B cell (primary cell): ENCODE measurements at regions not wholly inside any gene's neighbourhood (a gene's known extent, or its start where the extent isn't known, plus 50 kb on each side); places are given as distances from the start of the nearest gene placed in this dataset.

Experiments used
- ATAC-seq: fragments of 200-7000 bp; cut with Tn5 transposase; one replicate; pipeline ENCODE4 v1.10.0; 2021; ENCODE audit warnings: low read depth, mild to moderate bottlenecking, moderate number of reproducible peaks, moderate library complexity
- CTCF ChIA-PET: fragments of 350-600 bp; sonication (Branson Sonifier 250); formaldehyde crosslinking; loops from one replicate; lab custom pipeline; 2021; ENCODE audit warnings: antibody characterized with exemption, inconsistent platforms; lab: Charles Lee
- POLR2A ChIA-PET: fragments of 350-600 bp; sonication (Branson Sonifier 250); formaldehyde crosslinking; loops from one replicate; lab custom pipeline; 2021; ENCODE audit warnings: antibody characterized with exemption; lab: Charles Lee
- DNase-seq: peaks from one replicate; pipeline ENCODE4 v3.0.0; 2013
- H2AFZ ChIP-seq: 2 replicates; pipeline ENCODE4 v1.6.1; 2012; ENCODE audit warnings: mild to moderate bottlenecking, low read depth, low read length; ENCODE audit not compliant: insufficient read depth, poor library complexity, severe bottlenecking
- H3K27ac ChIP-seq, 2 donors: 1 replicate in 1 of 2; 2 replicates in 1 of 2; pipeline ENCODE4 v1.5.1; 2012 to 2013; ENCODE audit warnings: low read length in 2 of 2, mild to moderate bottlenecking in 2 of 2, moderate library complexity in 1 of 2
- H3K27me3 ChIP-seq, 4 experiments: fragments of 200-600 bp in 1 of 4; sonication (generic) in 1 of 4; replicated peaks in 1 of 4; 1 replicate in 2 of 4; 2 replicates in 2 of 4; pipeline versions ENCODE4 v1.6.1 to v1.7.0; 2013 to 2016; ENCODE audit warnings: low read length in 3 of 4, mild to moderate bottlenecking in 2 of 4, mixed read lengths in 1 of 4, moderate library complexity in 1 of 4; ENCODE audit not compliant: insufficient read depth in 4 of 4, control insufficient read depth in 3 of 4; ENCODE audit errors: control extremely low read depth in 1 of 4
- H3K36me3 ChIP-seq, 2 experiments: replicated peaks in 1 of 2; 1 replicate in 1 of 2; 2 replicates in 1 of 2; pipeline versions ENCODE4 v1.6.1 to v1.7.1; 2013; ENCODE audit warnings: low read length in 1 of 2; ENCODE audit not compliant: insufficient read depth in 2 of 2, control insufficient read depth in 1 of 2; ENCODE audit errors: control extremely low read depth in 1 of 2, extremely low read depth in 1 of 2
- H3K4me1 ChIP-seq, 2 donors: fragments of 200-600 bp in 1 of 2; sonication (generic) in 1 of 2; 1 replicate in 1 of 2; 2 replicates in 1 of 2; pipeline versions ENCODE4 v1.5.1 to v1.6.1; 2013 to 2017; ENCODE audit warnings: low read length in 2 of 2; ENCODE audit not compliant: control insufficient read depth in 2 of 2, insufficient read depth in 2 of 2
- H3K4me2 ChIP-seq: replicated peaks from 2 replicates; pipeline ENCODE3; 2012; ENCODE audit warnings: mild to moderate bottlenecking, low read depth, low read length; ENCODE audit not compliant: poor library complexity, severe bottlenecking
- H3K4me3 ChIP-seq, 5 experiments: fragments of 200-600 bp in 1 of 5; sonication (generic) in 1 of 5; 1 replicate in 3 of 5; 2 replicates in 2 of 5; pipeline versions ENCODE4 v1.5.1 to v1.7.0; 2011 to 2016; ENCODE audit warnings: low read length in 4 of 5, mild to moderate bottlenecking in 4 of 5, low read depth in 2 of 5, control low read depth in 1 of 5, moderate library complexity in 1 of 5; ENCODE audit not compliant: insufficient read depth in 1 of 5; ENCODE audit errors: control extremely low read depth in 1 of 5, extremely low read depth in 1 of 5
- H3K79me2 ChIP-seq: fragments of 200-600 bp; sonication (generic); one replicate; pipeline ENCODE4 v1.6.0; 2016; ENCODE audit warnings: low read length; ENCODE audit not compliant: control insufficient read depth, insufficient read depth
- H3K9ac ChIP-seq: fragments of 200-600 bp; sonication (generic); 2 replicates; pipeline ENCODE4 v1.6.1; 2017; ENCODE audit warnings: mild to moderate bottlenecking, low read length, moderate library complexity
- H3K9me3 ChIP-seq, 3 donors: one replicate each; pipeline versions ENCODE4 v1.6.1 to v1.7.1; 2013; ENCODE audit warnings: low read length in 2 of 3; ENCODE audit not compliant: control insufficient read depth in 2 of 3, insufficient read depth in 1 of 3; ENCODE audit errors: control extremely low read depth in 1 of 3
- H4K20me1 ChIP-seq: 2 replicates; pipeline ENCODE4 v1.6.0; 2012; ENCODE audit warnings: mild to moderate bottlenecking, low read length; ENCODE audit not compliant: insufficient read depth, control insufficient read depth, poor library complexity, severe bottlenecking
- H3K27ac Mint-ChIP-seq: one replicate; pipeline ENCODE4 v1.8.0; 2021; ENCODE audit warnings: mixed read lengths
- H3K27me3 Mint-ChIP-seq: one replicate; pipeline ENCODE4 v1.8.0; 2021; ENCODE audit warnings: mixed read lengths
- H3K4me1 Mint-ChIP-seq: one replicate; pipeline ENCODE4 v1.8.0; 2021; ENCODE audit warnings: mixed read lengths
- H3K4me3 Mint-ChIP-seq: one replicate; pipeline ENCODE4 v1.8.0; 2021; ENCODE audit warnings: mixed read lengths
- H3K9me3 Mint-ChIP-seq: one replicate; pipeline ENCODE4 v1.8.0; 2022; ENCODE audit warnings: mixed read lengths; ENCODE audit not compliant: insufficient read depth
- EZH2 ChIP-seq: IDR thresholded peaks from 2 replicates; pipeline ENCODE4 v1.6.1; 2012; ENCODE audit warnings: borderline replicate concordance, low read depth, mild to moderate bottlenecking, moderate library complexity, low read length; ENCODE audit not compliant: insufficient read depth, poor library complexity, severe bottlenecking
- WGBS: methylation state at CpG from one replicate; pipeline ENCODE4 v1.1.5; 2013; ENCODE audit warnings: missing lambda C conversion rate; ENCODE audit not compliant: insufficient coverage; 5-methylcytosine and 5-hydroxymethylcytosine counted together
- intact Hi-C: fragments of 100-400 bp; cut with micrococcal nuclease; formaldehyde crosslinking; loops from one replicate; pipeline ENCODE4 v1.10.0; 2022
- TF ChIP-seq, protein P1 (sequence below): fragments of 200-600 bp; IDR thresholded peaks from one replicate; pipeline ENCODE4 v1.8.0; 2022; ENCODE audit warnings: antibody characterized with exemption, mild to moderate bottlenecking

DNA sequence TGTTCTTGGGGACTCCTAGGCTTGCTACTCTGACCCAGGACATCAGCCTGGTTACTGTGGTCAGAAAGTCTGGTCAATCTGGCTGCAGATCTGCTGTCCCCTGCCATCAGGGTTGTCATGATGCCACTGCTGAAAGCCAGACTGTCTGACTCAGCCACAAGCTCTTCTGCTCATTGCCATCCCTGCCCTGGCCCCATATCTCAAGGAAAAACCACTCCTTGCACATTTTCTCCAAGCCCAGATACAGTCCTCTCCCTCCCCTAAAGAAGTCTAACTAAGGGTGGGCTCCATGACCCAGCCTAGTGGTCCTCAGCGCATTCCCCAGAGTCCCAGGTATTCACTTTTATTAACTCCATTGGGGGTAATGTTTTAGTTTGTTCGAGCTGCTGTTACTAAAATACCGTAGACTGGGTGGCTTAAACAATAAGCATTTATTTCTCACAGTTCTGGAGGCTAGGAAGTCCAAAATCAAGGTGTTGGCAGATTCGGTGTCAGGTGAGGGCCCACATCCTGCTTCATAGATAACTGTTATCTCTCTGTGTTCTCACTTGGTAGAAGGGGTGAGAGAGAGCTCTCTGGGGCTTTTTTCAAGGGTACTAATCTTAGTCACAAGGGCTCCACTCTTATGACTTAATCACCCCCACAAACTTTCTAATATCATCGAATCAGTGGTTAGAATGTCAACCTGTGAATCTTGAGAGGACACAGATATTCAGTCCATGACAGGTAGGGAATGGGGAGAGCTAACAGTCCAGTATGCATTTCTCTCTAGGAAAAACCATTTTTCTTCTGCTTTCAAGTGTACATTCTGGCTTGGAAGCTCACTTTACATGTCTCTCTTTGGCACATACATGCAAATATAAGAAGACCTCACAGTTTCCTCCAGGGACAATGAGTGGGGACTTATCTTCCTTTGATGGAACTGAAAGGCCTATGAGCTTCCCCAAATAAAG, 94.8 kb upstream of the CXCR4 start:
- Mint-ChIP-seq H3K4me1 (peaks cover 96% of the 10 kb centered on the region), H3K27ac (peak overlapping the region; percentile 81), H3K9me3 (peaks cover 8% of the 10 kb centered on the region), H3K4me3 (peak overlapping the region; percentile 74), H3K27me3 (no peaks in the 10 kb centered on the region)
- DNase-seq (peak; percentile 81), ATAC-seq (peak; percentile 74)
- H3K9ac ChIP-seq = no peak overlapping the region
- no CpG with 5 or more reads among the region's 5 CpGs for WGBS
- H4K20me1 ChIP-seq = no peaks in the 10 kb centered on the region
- H3K27ac ChIP-seq = peak overlapping the region; percentile 53 to 99
- POLR2A ChIA-PET = interaction anchor here (0.6 to 2.4 kb wide), 17 partner anchors 9 to 227 kb away, joined by 3 to 44 read pairs (median 7); partner anchors contain the start of gene DARS1
- no peak overlapping the region for H3K4me3 ChIP-seq
- CTCF ChIA-PET = interaction anchor here (0.7 to 3.8 kb wide), 15 partner anchors 9 to 296 kb away, joined by 3 to 23 read pairs (median 4); no protein-coding TSS in a partner anchor
- no peak overlapping the region for H2AFZ ChIP-seq
- H3K36me3 ChIP-seq = no peaks in the 10 kb centered on the region
- H3K79me2 ChIP-seq = no peaks in the 10 kb centered on the region
- peaks cover 0 to 14% (median 0%) of the 10 kb centered on the region in 3 donors for H3K9me3 ChIP-seq
- H3K4me1 ChIP-seq = peaks cover 80 to 81% of the 10 kb centered on the region in 2 donors
- H3K4me2 ChIP-seq = peak overlapping the region; percentile 24
- no peak for TF ChIP-seq EZH2
- intact Hi-C loops = loop anchor here (1.0 kb wide), 2 partner anchors 9 to 26 kb away; no protein-coding TSS in a partner anchor
- H3K27me3 ChIP-seq = no peaks in the 10 kb centered on the region

GRCh38 chr2:136211701-136212100, 93.8 kb upstream of the CXCR4 start:
- ATAC-seq = no peak
- peaks cover 8% of the 10 kb centered on the region for H3K9me3 Mint-ChIP-seq
- intact Hi-C loops = no loop called here
- Histone ChIP-seq H3K27me3 (no peaks in the 10 kb centered on the region), H3K9ac (no peak overlapping the region), H3K4me2 (peak overlapping the region; percentile 6), H3K4me3 (no peak overlapping the region), H4K20me1 (no peaks in the 10 kb centered on the region), H3K27ac (peak overlapping the region; percentile 53 to 99), H3K4me1 (peaks cover 80 to 82% of the 10 kb centered on the region in 2 donors), H3K36me3 (no peaks in the 10 kb centered on the region), H3K79me2 (no peaks in the 10 kb centered on the region), H2AFZ (no peak overlapping the region), H3K9me3 (peaks cover 0 to 14% (median 0%) of the 10 kb centered on the region in 3 donors)
- H3K4me3 Mint-ChIP-seq = peak overlapping the region; percentile 3
- peaks cover 96% of the 10 kb centered on the region for H3K4me1 Mint-ChIP-seq
- ChIA-PET POLR2A (interaction anchor here (1.3 to 2.4 kb wide), 10 partner anchors 12 to 94 kb away, joined by 4 to 44 read pairs (median 7); partner anchors contain the start of gene CXCR4), CTCF (interaction anchor here (1.6 to 3.8 kb wide), 5 partner anchors 14 to 173 kb away, joined by 4 to 23 read pairs (median 14); no protein-coding TSS in a partner anchor)
- TF ChIP-seq EZH2 = no peak
- TF ChIP-seq, protein P1, sequence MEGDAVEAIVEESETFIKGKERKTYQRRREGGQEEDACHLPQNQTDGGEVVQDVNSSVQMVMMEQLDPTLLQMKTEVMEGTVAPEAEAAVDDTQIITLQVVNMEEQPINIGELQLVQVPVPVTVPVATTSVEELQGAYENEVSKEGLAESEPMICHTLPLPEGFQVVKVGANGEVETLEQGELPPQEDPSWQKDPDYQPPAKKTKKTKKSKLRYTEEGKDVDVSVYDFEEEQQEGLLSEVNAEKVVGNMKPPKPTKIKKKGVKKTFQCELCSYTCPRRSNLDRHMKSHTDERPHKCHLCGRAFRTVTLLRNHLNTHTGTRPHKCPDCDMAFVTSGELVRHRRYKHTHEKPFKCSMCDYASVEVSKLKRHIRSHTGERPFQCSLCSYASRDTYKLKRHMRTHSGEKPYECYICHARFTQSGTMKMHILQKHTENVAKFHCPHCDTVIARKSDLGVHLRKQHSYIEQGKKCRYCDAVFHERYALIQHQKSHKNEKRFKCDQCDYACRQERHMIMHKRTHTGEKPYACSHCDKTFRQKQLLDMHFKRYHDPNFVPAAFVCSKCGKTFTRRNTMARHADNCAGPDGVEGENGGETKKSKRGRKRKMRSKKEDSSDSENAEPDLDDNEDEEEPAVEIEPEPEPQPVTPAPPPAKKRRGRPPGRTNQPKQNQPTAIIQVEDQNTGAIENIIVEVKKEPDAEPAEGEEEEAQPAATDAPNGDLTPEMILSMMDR = no peak
- peak; percentile 31 for DNase-seq
- peak overlapping the region; percentile 81 for H3K27ac Mint-ChIP-seq
- H3K27me3 Mint-ChIP-seq = no peaks in the 10 kb centered on the region
